ENCODE measurements at regions not wholly inside any gene's neighbourhood (a gene's known extent, or its start where the extent isn't known, plus 50 kb on each side); places are given as distances from the start of the nearest gene placed in this dataset.

- no peak for DNase-seq
Measured at GRCh38 chr12:29053567-29053966, 95.5 kb upstream of the FAR2 start.

- no peak for DNase-seq
Measured at GRCh38 chr12:29054858-29055663, 94.0 kb upstream of the FAR2 start.

- DNase-seq, result no peak
Measured at GRCh38 chr12:29066011-29066588, 83.0 kb upstream of the FAR2 start.

GRCh38 chr12:29067430-29067829 lies 81.6 kb upstream of the FAR2 start:
- DNase-seq, result no peak

GRCh38 chr12:29070309-29070708 lies 78.8 kb upstream of the FAR2 start:
- no peak for DNase-seq

- no peak for DNase-seq
Measured at GRCh38 chr12:29071099-29071498, 78.0 kb upstream of the FAR2 start.

GRCh38 chr12:29072631-29073030 lies 76.4 kb upstream of the FAR2 start:
- DNase-seq, result no peak

GRCh38 chr12:29073631-29074239 lies 75.3 kb upstream of the FAR2 start:
- DNase-seq, result no peak

GRCh38 chr12:29081101-29081500 lies 68.0 kb upstream of the FAR2 start:
- no peak for DNase-seq

GRCh38 chr12:29082522-29082921 lies 66.6 kb upstream of the FAR2 start:
- DNase-seq, result no peak

- DNase-seq, result no peak
Measured at GRCh38 chr12:29086325-29087271, 62.5 kb upstream of the FAR2 start.

- DNase-seq, result no peak
Measured at GRCh38 chr12:29088611-29089219, 60.4 kb upstream of the FAR2 start.

Measured in right forelimb (tissue), 1 donor.